GM12874 (cell line): ENCODE measurements at regions not wholly inside any gene's neighbourhood (a gene's known extent, or its start where the extent isn't known, plus 50 kb on each side); places are given as distances from the start of the nearest gene placed in this dataset.

ENCODE experiments used
- CTCF ChIP-seq: IDR thresholded peaks from 2 replicates; pipeline ENCODE4 v1.5.1; 2011; ENCODE audit warnings: low read depth, mild to moderate bottlenecking, control low read depth, low read length, moderate library complexity; ENCODE audit not compliant: insufficient read depth

- no peak for TF ChIP-seq CTCF
Observed at GRCh38 chr20:22088882-22089281, 383.4 kb downstream of the PAX1 start.

DNA sequence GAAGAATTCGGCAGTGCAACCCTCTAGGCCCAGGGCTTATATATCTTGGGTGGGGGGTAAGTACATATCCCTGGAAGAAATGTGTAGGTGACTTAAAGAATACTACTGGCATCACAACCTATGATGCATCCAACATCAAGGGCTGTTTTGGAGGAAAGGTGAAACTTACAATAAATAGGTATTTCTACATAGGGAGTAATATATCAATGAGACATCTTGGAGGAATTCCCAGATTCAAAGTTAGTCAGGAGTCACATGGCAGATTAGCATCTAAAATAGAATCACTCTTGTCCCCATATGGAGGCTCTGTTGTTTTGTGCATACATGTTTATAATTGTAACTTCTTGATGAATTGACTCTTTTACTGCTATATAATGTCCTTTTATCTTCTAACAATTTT, 375.5 kb downstream of the PAX1 start:
- no peak for TF ChIP-seq CTCF

GRCh38 chr20:22074635-22075034, 369.2 kb downstream of the PAX1 start:
- TF ChIP-seq CTCF = no peak

- TF ChIP-seq CTCF = no peak
Observed at GRCh38 chr20:22071841-22072240, 366.4 kb downstream of the PAX1 start.

GRCh38 chr20:22070610-22071058, 365.2 kb downstream of the PAX1 start:
- no peak for TF ChIP-seq CTCF

- no peak for TF ChIP-seq CTCF
Observed at GRCh38 chr20:22063753-22064152, 358.3 kb downstream of the PAX1 start.

DNA sequence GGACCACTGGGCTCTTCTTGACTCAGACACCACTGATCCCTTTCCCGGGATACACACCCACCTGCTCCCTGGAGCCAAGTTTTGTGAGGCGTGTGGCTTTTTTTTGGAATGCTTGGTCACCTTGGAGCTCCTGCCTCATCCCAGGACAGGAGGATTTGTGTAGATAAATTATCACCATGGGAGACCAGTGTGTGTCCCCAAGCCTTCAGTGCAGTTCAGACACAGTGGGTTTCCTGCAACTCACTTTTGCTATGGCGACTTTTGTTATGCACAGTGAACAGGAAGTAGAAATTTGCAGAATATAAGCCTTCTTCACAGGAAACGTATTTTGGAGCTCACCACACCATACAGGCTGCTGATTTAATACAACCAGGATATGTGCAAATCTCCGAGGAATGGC, 357.4 kb downstream of the PAX1 start:
- TF ChIP-seq CTCF = no peak

- no peak for TF ChIP-seq CTCF
Observed at GRCh38 chr20:22060610-22061009, 355.1 kb downstream of the PAX1 start.
